ENCODE measurements at regions not wholly inside any gene's neighbourhood (a gene's known extent, or its start where the extent isn't known, plus 50 kb on each side); places are given as distances from the start of the nearest gene placed in this dataset.

DNA sequence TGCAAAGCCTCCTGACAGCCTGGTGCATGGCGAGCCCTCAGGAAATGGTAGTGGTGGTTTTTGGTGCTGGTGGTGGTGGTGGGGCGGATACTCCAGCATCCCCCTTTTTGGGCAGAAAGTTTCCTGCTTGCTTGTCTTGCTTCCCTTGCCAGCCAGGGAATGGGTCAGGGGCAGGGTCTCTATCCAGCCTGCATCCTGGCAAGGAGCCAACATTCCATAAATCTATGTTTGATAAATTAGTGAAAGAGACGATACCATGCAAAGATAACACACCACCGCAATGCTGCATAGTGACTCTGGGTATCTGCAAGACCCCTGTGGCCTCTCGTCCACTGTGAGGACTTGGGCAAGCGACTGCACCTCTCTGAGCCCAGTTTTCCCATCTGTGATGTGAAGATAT, 246.2 kb downstream of the LRFN2 start:
- intact Hi-C loops (cut with DNase I) = no loop called here
- DNase-seq = peak in 1 of 42 donors; percentile 15

DNA sequence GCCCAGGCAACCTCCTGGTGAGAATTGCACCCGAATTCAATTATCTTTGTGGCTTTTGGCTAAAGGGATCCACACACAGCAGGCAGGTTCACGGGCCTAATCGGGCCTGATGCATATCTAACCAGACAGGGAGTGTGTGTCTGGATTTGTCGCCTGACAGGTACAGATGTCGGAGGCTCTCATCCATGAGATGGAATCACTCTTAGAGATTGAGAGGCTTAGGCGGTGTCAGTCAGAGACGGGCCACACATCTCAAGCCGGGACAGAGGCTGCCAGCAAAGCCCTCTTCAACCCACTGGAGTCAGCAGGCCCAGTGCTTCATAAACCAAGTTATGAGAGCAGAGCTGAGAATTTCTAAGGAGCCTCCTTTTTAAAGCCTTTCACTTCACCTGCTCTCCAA, 247.0 kb downstream of the LRFN2 start:
- DNase-seq = peak in 1 of 42 donors; percentile 14
- intact Hi-C loops (cut with DNase I) = no loop called here

DNA sequence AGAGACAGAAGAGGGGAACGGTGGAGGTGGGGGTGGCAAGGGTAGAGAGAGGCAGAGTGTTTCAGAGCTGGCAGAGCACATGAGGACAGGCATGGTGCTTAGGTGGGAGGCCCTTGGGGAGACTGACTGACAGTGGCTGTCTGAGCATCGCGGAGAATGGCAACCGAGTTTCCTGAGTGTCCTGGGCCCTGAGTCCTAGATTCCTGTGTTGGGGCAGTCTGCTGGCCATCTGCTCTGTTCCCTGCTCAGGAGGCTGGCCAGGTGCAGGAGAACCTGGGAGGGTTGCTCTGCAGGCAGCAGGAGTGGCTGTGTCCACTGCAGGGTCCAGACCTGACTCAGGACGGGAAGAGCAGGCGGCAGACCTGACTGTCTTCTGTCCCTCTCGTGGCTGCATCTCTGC, 248.9 kb downstream of the LRFN2 start:
- no peak for DNase-seq
- intact Hi-C loops (cut with DNase I) = no loop called here

DNA sequence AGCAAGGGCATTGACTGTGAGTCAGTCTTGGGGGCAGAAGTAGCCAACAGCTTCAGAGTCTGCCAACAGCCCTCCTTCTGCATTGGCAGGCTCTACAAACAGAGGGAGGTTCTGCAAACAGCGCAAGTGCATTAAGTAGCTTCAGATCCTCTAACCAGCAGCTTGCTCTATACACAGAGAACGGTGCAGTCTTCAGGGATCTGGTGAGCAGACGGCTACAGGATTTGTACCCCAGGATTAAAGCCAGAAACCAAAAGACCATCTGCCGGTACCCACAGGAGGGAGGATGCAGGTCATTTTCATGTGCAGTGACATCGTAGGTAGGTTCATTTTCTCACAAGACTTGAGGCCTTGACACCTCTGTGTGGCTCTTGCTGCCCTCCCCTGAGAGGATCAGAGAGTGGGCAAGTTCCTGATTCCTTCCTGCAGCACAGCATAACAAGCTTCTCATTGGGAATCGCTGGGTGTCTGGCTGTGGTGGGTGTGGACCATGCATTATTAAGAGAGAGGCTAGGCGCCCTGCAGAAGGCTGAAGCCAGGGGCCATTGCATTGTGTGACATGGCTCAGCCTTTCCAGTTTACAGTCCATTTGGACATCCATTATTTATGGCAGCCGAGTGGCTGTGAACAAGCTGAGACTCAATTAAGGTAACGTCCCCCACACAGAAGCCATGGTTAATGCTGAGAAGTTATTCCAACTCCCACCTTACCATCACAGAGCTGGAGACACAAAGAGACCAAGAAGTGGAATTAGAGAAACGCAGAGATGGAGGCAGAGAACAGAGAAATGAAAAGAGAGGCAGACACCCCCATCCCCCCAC, 250.0 kb downstream of the LRFN2 start:
- DNase-seq = no peak
- intact Hi-C loops (cut with DNase I) = no loop called here

DNA sequence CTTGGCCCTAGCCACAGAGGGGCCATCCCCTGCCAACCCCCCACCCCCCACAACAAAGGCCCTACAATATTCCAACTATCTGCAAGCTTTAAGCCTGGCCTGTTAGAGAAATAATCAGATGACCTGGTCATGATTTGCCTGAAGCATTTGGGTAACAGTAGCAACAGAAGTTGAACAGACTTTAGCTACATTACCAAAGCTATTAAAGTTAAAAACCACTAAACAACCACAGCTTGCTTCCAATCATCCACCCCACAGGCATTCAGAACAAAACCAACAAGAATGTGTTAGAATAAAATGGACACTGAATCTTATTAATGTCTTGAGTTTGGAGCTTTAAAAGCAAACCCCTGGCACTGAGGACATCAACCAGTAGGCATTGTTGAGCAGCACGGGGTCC, 250.9 kb downstream of the LRFN2 start:
- DNase-seq = no peak
- intact Hi-C loops (cut with DNase I) = no loop called here

DNA sequence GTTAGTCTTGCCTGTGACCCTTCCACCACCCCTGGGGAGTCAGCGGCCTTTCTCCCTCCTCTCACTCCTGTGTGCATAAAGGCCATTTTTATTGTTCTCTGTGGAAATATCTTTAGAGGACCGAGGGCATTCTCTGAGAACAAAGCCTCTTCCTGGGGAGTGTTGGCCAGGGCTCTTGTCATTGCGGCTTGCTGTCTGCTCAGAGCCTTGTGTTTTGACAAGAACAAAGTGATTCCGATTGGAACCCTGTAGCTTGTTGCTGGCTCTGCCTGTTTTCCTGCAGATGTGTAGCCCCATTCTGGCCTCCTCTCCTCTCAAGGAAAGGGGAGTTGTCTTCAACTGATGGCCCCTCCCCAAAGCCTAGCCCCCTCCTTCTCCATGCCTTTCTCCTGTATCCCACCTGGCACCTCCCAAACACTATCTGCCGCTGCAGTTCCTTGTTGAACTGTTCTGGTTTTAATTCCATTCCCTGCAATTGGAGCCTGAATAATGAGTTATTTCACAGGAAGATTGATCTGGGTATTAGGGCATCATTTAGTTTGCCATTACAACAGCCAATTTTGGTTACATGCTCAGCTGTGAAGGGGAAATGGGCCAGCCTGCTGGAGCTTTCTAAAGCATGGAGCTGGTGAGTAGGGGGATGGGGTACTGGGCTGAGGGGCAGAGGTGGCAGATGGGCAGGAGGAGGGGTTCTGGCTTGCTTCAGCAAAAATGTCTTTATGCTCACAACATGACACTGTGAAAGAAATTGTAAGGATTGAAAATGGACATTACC, 252.5 kb downstream of the LRFN2 start:
- no peak for DNase-seq
- intact Hi-C loops (cut with DNase I) = no loop called here

DNA sequence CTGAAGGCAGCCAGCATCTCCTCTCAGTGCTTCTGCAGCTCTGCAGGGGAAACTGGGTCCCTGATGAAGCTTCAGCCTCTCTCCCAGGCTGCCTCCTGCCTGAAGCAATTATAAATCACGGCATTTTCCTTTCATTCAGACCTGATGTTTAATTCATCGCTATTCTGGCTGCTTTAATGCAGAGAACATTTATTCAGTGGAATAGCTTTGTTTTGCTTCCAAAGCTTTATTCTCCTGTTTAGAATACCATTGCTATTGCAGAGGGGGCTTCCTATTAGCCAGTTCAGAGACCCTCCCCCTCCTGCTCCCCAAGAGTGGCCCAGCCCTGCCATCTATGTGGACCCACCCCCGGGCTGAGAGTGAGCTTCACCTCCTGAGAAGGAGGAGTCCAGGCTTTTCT, 255.6 kb downstream of the LRFN2 start:
- intact Hi-C loops (cut with DNase I) = no loop called here
- DNase-seq = no peak

DNA sequence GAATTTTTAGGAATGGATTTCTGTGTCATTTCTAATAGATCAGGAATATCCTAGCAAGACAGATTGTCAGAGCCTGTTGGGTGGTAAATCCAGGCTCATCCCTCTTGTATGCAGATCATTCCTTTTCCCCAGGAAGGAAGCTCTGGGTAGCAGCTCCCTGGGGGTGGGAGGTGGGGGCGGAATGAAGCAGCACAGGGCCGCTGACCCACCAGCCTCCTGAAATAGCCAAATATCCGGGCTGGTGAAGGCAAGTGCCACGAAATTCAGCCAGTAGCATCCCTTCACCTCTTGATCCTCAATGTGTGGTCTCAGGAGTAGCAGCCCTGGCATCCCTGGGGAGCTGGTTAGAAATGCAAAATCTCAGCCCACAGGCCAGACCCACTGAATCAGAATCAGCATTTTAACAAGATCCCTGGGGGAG, 256.9 kb downstream of the LRFN2 start:
- DNase-seq = no peak
- intact Hi-C loops (cut with DNase I) = no loop called here

DNA sequence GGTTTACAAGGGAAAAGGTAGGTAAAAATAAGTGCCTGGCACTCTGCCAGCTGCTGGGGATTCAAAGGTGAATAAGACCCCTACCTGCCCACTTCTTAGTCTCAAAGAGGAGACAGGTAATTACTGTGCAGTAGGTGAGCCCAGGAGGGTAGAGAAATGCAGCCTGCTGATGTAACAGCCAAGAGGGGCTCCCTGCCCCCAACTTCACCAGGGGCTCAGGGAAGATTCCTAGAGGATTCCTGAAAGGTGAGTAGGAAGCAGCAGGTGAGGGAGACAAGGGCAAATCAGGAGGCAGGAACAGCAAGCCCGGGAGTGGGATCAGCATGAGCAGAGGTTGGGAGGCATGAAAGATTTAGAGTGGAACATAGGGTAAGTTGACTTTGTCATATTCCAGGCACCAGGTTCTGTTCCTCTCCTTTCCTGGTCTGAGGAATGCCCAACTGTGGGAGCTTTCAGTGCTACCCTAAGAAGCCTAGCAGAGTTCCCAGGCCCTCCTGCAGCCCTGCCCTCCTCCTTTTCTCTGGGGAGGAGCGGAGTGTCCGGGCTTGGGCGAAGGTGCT, 258.1 kb downstream of the LRFN2 start:
- no peak for DNase-seq
- intact Hi-C loops (cut with DNase I) = no loop called here

DNA sequence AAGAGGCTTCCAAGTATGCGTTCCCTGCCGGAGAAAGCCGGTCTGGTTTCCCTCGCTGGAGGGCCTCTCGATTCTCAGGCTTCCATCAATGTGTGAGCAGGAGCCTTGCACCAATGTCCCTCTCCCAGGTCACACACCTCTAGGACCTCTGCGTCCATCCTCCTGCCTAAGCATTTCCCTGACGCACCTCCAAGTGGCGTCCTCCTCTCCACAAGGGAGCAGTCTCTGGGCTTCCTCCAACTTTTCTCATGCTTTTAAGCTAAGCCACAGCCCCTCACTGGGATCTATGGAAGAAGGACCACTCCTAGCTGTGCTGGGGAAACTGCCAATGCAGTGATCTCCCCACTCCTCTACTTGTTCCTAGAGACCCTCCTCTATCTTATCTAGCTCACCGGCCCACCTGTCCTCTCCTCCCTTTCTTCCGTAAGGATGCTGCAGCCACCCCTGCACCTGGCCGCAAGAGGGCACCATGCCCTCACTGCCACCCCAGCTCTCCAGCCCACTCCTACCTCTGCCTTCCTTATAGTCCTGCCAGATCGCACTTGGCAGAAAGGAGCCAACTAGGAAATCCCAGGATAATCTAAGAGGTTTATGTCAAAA, 258.7 kb downstream of the LRFN2 start:
- intact Hi-C loops (cut with DNase I) = no loop called here
- DNase-seq = peak in 37 of 42 donors; percentile 16 to 70 (median 41)

DNA sequence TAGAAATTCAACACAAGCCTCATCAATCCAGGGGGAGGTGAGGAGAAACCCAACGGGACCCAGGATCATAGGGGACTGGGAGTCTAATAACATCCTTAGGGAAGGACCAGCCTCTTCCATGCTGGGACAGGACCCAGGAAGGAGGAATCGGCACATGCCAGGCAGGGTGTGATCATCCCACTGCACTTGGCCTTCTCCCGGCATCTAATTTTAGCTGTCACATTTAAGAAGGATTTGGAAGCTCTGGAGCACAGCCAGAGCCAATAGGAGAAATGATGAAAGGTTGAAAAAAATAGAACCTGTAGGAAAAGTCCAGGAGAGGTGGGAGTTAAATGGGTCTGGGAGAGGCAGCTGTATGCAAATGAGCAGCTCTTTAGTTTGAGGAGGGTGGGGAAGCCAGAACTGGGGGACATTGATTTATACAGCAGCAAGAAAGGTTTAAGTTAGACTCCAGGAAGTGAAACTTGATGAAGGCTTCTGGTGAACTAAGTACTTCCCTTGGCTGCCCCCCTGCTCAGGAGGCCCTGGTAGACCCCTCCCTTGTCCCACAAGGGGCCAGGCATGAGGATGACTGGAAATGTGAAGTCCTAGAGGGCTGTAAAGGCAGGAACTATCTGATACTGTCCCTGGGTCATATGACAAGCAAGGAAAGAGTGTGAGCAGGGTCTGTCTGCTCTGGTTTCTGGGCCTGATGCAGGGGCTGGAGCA, 260.3 kb downstream of the LRFN2 start:
- intact Hi-C loops (cut with DNase I) = no loop called here
- DNase-seq = no peak

DNA sequence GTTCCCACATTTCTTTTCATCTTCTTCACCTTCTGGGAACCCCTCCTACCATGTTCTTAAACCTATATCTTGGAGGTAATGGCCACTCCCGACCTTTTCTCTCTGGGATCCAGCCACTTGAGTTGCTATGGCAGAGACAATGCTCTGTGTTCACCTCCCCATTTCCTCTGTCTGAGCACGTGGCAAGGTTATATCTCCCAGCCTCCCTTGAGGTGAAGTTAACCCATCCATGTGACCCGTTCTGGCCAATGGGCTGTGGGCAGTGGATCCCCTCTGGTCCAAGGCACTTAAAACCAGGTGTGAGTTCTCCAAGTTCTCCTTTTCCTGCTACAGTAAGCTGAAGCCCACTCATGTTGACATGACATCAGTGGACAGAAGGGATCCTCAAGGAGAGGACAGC, 261.4 kb downstream of the LRFN2 start:
- DNase-seq = no peak
- intact Hi-C loops (cut with DNase I) = no loop called here

DNA sequence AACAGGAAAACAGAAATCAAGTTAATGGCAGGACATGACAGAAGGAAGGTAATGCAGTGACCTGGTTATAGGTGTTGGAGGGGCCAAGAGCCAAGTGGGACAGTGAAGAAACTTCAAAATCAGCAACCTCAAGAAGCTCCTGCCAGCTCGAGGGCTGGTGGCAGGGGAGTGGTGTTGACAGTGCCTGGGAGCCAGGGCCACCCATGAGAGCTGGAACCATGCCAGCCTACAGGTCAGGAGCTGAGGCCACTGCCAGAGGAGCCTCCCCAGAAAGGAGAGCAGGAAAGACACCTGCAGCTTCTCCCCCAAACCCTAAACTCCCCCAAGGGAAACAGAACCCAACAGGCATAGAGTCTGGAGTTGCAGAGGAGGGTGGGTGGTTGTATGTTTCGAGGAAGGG, 262.1 kb downstream of the LRFN2 start:
- no peak for DNase-seq
- intact Hi-C loops (cut with DNase I) = no loop called here

DNA sequence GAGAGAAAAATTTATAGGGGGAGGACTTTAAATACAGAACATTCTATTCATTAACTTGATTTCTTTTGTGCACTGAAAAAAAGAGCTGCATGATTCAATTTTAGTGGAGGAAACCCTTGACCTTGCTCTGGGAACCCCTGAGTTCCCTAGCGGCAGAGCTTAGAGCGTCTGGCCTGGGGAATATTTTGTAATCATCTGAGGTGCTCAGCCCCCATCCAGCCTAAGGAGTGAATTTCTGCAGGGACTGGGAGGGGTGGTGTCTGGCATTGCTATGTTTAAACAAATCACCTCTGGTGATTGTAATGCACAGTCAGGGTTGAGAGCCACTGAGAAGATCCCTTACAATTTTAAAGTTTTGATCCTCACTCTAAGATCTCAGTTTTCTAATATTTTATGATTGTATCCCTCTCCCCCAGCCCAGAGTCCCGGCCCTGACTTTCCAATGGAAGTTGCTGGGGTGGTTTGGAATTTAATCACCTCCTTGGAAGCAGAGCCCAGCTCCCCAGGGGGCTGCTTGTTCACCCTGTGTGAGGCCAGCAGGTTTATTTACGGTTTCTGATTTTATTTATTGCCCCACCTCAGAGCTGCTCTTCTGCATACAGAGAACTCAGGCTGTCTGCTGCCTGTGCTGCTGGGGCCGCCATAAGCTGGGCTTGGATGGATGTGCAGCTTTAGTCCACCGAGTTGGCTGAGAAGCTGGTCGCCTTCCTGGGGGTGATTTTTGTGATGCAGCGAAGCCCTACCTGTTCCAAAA, 263.1 kb downstream of the LRFN2 start:
- intact Hi-C loops (cut with DNase I) = no loop called here

DNA sequence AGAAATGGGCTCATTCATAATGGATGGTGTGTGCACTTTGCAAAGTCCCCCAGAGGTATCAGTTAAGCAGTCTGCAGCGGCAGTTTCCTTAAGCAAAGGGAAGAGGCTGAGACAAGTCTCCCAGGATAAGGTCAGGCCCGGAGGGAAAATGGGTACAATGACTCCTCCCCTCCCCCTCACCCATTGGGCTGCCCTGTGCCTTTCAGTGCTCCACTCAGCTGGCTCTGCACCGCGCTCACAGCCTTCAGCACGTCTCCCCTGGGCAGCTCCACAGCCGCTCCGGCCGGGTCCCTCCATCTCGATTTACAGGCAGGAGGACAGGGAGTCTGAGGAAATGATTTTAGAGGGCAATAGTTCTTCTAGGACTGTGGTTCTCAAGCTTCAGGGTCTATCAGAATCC, 264.8 kb downstream of the LRFN2 start:
- intact Hi-C loops (cut with DNase I) = no loop called here
- DNase-seq = no peak

More for the DNA sequence above, 263.1 kb downstream of the LRFN2 start:
- DNase-seq = no peak

DNA sequence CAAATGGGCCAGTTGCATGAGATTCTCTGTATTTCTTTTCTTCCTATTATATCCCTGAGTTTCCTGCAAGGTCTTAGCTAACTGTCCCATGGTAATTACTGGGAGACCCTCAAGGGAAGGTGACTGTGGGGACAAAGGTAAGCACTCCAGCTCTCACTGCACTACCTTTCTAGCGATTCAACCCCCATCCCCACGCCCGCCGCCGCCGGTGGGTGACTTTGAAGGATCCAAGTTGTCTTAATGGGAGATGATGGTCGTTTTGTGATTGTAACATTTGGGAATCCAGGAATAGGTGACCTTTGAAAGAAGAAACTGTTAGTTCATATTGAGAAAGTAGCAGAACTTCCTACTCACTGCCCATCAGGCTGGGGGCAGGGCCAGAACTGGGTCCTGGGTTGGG, 265.5 kb downstream of the LRFN2 start:
- intact Hi-C loops (cut with DNase I) = no loop called here
- DNase-seq = no peak

DNA sequence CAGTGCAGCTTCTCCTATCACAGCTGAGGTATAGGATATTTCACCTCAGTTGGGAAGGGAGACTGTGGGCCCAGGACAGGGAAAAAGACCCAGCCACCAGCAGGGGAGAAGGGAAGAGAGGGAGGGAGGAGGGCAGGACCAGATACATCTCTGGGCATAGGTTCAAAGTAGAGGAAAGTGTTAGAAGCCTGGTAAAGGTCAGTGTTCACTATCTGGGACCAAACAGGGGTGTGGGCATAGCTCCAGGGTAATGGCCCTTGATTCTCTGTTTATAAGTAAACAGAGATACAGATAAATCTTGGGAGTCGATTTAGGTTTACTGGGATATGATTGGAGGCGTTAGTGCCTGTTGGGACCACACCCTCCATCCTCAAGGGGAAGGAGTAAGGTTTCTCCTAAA, 266.2 kb downstream of the LRFN2 start:
- intact Hi-C loops (cut with DNase I) = no loop called here
- DNase-seq = no peak

DNA sequence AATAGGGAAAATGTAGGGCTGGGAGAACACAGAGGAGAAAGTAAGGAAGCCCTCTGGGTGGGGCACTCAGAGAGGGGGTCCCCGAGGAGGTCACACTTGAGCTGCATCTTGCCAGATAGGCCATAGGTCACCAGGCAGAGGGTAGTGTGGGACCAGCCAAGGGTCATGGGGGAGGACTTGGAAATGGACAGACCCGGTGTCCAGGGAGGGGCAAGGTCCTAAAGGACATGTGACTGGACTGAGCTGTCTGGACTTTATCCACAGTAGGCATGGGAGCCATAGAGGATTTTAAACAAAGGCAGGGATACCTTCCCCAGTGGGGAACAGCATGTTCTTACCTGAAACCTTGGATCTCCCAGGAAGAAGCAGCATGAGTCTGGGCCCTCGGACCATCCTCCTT, 266.7 kb downstream of the LRFN2 start:
- intact Hi-C loops (cut with DNase I) = no loop called here
- DNase-seq = no peak

DNA sequence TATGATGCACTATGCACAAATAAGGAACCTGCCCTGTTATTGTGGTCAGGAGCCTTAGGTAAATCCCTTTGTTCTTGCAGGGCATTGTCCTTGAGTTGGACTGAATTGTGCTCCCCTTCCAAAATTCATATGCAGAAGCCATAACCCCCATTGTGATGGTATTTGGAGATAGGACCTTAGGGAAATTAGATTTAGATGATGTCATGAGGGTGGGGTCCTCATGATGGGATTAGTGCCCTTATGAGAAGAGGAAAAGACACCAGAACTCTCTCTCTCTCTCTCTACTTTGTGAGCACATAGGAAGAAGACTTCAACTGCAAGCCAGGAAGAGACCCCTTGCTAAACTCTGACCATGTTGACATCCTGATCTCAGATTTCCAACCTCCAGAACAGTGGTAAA, 268.0 kb downstream of the LRFN2 start:
- no peak for DNase-seq
- intact Hi-C loops (cut with DNase I) = no loop called here
